HL-60/S4 (cell line): ENCODE measurements at regions not wholly inside any gene's neighbourhood (a gene's known extent, or its start where the extent isn't known, plus 50 kb on each side); places are given as distances from the start of the nearest gene placed in this dataset.

Experiments used
- in situ Hi-C: fragments of 300-500 bp; cut with MboI; formaldehyde crosslinking; loops from 2 replicates; pipeline ENCODE4 v1.14.3; 2022; ENCODE audit warnings: low sequenced_read_pairs

GRCh38 chr9:14433351-14434157 is 119.6 kb upstream of the NFIB start:
- in situ Hi-C loops = no loop called here

GRCh38 chr9:14432666-14433350 is 118.9 kb upstream of the NFIB start:
- in situ Hi-C loops = no loop called here

DNA sequence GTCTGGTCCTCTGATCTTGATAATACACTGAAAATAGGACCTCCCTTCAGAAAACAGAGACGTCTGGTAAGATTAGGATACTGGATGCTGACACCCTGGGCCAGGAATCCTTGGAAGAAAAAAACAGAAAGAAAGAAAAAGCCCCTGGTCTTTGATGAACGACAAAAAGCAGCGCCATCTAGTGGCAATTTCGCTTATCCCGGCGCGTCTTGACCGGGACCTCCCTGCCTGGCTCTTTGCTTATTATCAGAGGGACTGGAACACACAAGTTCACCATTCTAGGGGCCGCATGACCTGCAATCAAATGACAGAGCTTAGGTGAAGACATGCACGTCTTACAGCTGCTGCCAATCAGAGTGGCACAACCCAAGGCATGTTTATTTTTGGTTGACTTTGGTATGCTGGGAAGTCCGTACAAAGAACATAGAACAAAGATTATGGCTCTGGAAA is 114.9 kb upstream of the NFIB start:
- in situ Hi-C loops = no loop called here

DNA sequence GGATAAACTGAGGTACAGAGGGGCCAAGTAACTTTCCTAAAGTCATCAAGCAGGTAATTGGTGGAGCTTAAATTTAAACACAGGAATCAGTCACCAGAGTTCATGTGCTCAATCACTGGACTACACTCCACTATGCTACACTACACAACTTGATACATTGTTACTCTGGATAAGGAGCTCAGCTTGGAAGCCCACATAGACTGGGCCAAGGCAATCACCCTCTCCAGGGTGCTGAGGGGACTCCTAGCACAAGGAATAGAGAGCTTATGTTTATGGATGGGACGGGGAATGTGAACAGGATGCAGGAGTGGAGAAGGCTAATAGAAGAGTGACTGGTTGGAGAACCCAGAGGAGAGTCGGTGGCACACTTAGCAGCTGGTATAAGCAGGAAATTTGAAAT is 113.5 kb upstream of the NFIB start:
- in situ Hi-C loops = no loop called here

GRCh38 chr9:14424983-14425382 is 111.0 kb upstream of the NFIB start:
- in situ Hi-C loops = no loop called here

DNA sequence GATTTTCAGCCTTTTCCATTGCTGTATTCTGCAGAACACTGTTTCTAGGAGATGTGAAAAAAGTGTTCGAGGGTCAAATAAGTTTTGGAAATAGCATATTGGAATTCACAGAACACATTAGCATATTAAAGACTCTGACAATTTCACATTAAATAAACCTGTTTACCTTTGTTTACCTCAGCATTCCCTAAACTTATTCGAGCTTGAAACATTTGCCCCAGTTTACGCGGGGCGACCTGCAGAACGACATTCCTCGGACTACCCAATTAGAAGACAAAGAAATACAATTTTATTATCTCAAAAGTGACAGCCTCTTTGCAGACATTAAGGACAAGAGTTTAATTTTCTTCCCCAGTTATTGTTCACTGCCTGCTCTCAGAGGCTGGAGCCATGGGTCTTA is 110.3 kb upstream of the NFIB start:
- in situ Hi-C loops = no loop called here

- in situ Hi-C loops = no loop called here
Measured at GRCh38 chr9:14423815-14424261, 109.9 kb upstream of the NFIB start.

GRCh38 chr9:14421291-14421690 is 107.3 kb upstream of the NFIB start:
- in situ Hi-C loops = no loop called here

- in situ Hi-C loops = no loop called here
Measured at GRCh38 chr9:14418941-14419937, 105.3 kb upstream of the NFIB start.

DNA sequence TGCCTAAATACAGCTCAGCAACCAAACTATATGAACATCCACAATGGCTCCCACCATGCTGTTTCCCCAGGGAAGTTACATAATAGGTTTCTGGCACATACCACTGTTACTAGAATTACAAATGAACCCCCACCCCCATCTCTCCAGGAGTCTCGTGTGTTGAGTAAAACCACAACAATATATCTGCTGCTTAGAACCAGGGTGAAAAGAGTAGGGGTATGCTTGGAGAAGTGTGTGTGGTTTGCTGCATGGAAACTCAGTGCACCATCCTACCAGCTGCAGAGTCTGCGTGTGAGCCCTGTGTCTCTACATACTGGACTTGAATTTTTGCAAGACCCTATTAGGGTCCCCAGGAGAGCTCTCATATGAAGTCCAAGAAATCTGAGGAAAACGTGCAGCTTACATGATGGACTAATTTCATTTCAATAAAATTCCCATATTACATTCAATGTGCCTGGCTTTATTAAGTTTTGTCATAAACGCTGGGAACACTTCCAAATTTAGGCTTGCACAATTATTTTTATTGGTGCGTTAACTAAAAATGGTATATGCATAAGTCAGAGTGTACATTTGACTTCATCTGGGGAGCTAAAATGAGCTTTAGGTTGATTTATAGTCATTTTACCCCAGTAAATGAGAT is 104.5 kb upstream of the NFIB start:
- in situ Hi-C loops = no loop called here

DNA sequence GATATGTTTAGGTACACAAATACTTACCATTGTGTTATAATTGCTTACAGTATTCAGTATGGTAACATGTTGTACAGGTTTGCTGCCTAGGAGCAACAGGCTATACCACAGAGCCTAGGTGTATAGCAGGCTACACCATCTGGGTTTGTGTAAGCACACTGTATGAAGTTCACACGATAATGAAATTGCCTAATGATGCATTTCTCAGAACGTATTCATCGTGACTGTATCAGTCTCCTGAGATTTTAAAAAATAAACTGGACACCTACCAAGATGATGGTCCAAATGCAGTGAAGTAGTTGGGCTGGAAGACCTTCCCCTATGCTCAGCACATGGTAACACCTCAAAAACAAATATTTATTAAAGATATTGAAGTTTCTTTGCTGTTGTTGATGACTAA is 103.3 kb upstream of the NFIB start:
- in situ Hi-C loops = no loop called here

DNA sequence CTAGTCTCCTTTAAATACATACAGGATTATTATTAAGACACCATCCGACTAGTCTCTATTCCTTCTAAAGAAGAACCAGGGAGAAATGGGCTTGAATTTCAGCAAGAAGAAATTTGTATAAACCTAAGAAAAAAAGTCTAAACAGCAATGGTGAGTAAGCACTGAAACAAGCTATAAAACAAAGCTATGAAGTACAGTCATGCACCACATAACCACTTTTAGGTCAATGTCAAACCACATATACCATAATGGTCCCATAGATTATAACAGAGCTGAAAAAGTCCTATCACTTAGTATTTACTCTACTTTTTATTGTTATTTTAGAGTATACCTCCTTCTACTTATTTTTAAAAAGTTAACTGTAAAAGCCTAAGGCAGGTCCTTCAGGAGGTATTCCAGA is 102.0 kb upstream of the NFIB start:
- in situ Hi-C loops = no loop called here

DNA sequence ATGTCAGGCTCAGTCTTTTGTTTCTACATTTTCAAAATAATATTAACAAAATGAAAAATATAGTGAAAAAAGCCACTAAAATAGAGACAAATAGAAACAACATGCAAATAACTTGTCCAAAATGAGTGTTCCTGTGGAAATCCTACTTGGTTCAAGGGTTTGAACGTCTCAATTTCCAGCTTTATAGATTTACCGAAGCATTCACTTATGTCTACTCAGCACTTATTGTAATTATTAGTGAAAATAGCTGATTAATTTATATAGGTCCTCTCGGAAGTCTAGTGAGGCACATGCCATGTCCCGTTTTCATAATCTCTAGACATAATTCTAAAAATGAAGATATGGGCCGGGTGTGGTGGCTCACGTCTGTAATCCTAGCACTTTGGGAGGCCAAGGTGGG is 99.9 kb upstream of the NFIB start:
- in situ Hi-C loops = no loop called here

DNA sequence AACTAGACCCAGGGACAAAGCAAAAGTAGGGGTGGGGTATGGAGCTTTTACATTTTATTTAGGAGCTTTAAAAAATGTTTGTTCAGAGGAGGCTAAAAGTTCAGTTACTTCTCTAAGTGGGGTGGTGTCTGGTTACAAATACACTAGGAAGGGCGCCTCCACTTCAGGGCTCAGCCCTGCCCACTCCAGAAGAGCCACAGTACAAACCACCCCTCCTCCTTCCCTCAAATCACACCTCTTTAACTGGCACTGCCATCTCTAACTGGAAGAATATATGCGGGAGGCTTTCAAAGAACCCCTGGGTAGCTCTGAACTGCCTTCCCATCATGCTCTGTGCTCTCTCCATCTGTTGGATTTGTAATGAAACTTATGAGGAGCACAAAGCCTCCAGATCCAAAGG is 98.8 kb upstream of the NFIB start:
- in situ Hi-C loops = no loop called here

- in situ Hi-C loops = no loop called here
Measured at GRCh38 chr9:14406463-14406862, 92.5 kb upstream of the NFIB start.

GRCh38 chr9:14405176-14405706 is 91.3 kb upstream of the NFIB start:
- in situ Hi-C loops = no loop called here

GRCh38 chr9:14403081-14403480 is 89.1 kb upstream of the NFIB start:
- in situ Hi-C loops = no loop called here

DNA sequence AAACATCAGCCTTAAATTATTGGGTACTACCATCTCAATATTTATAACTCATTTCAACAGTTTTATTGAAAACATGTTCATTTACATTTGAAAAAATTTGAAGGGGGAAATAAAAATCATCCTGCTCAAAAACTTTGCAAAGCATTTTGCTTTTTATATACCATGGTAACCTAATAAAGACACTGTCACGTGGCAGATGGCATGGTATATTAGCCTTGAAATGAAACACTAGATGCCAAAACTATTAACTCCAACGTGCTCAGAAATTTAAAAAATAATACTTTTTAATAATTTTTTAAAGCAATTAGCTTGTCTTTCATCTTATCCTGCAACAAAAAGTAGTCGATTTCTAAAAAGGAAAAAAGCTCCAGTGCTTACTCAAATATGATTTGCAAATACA is 88.6 kb upstream of the NFIB start:
- in situ Hi-C loops = no loop called here

DNA sequence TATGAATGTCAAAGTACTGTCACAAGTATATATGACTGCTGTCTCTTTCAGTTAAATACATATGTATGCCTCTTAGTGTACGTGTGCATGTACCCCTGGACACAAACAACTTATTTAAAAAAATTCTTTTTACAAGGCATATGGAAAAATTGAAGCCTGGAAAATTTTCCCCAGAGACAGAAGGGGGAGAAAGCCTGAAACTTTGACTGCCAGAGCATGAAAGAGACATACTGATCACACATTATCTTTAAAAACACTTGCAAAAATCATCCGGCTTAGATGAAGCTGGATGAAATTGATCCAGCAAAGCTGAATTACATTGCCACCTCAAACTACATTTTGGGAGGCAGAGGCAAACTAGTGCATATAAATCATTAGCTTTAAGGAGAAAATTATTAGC is 88.0 kb upstream of the NFIB start:
- in situ Hi-C loops = no loop called here

DNA sequence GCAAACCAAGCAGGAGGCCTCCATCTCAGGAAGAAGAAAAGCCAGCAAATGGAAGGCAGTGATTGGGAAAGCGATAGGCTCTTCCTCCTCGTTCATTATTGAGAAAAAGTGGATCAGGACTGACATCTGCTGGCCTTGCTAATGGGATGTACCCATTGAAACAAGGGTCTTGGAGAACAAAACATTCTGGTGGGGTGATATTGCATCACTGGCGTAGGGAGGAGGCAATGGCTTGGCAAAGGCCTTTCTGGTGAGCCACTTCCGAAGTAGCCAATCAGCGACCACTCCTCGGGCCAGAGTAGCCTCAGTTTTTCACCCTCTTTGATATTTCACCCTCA is 86.7 kb upstream of the NFIB start:
- in situ Hi-C loops = no loop called here
